HepG2 (cell line): ENCODE measurements at regions not wholly inside any gene's neighbourhood (a gene's known extent, or its start where the extent isn't known, plus 50 kb on each side); places are given as distances from the start of the nearest gene placed in this dataset.

ENCODE experiments used
- CTCF ChIP-seq: sonication (generic); formaldehyde crosslinking; IDR thresholded peaks from 2 replicates; pipeline ENCODE4 v1.5.0; 2020; ENCODE audit warnings: mild to moderate bottlenecking, missing genetic modification reagents, moderate library complexity
- FOXM1 ChIP-seq: sonication (generic); formaldehyde crosslinking; IDR thresholded peaks from 2 replicates; pipeline ENCODE4 v1.5.0; 2020; ENCODE audit warnings: missing genetic modification reagents

- TF ChIP-seq FOXM1 (CRISPR knock-in tag) (no peak), CTCF (CRISPR knock-in tag) (no peak)
Measured at GRCh38 chr20:40081653-40082052, 607.4 kb downstream of the MAFB start.
